ENCODE measurements at regions not wholly inside any gene's neighbourhood (a gene's known extent, or its start where the extent isn't known, plus 50 kb on each side); places are given as distances from the start of the nearest gene placed in this dataset.

- ATAC-seq, result peak in 1 of 2 donors; percentile 25
- intact Hi-C loops (cut with DNase I), result loop anchor here in 1 of 2 donors (10.0 kb wide), 1 partner anchor 364 kb away; the partner anchor contains the start of gene TLE3
Measured at GRCh38 chr15:69730281-69731080, 277.9 kb downstream of the RPLP1 start.

GRCh38 chr15:69731081-69731330 lies 278.4 kb downstream of the RPLP1 start:
- no peak for DNase-seq
- intact Hi-C loops (cut with DNase I), result loop anchor here in 1 of 2 donors (10.0 kb wide), 1 partner anchor 364 kb away; the partner anchor contains the start of gene TLE3

More at GRCh38 chr15:69730281-69731080, 277.9 kb downstream of the RPLP1 start:
- DNase-seq, result no peak

DNA sequence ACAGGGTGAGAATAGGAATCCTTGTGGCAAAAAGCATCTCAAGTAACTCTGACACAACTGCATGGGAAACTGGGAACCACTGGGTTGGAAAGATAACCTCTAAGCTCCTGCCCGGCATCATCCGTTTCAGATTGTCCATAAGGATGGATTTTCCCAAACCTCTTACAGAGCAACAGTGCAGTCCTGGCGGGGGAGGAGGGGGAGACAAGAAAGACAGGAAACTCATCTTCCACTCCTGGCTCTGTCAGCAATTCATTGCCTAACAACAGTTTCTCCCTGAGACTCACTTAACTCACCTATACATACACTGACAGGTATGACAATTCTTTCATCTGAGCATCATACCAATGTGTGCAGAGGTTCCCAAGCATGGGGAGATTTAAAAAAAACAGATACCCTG lies 279.0 kb downstream of the RPLP1 start:
- DNase-seq, result no peak
- intact Hi-C loops (cut with DNase I), result loop anchor here in 1 of 2 donors (10.0 kb wide), 1 partner anchor 363 kb away; the partner anchor contains the start of gene TLE3
- no peak for ATAC-seq

More at GRCh38 chr15:69731081-69731330, 278.4 kb downstream of the RPLP1 start:
- no peak for ATAC-seq

- intact Hi-C loops (cut with DNase I), result loop anchor here in 1 of 2 donors (10.0 kb wide), 1 partner anchor 363 kb away; the partner anchor contains the start of gene TLE3
- ATAC-seq (peak in 1 of 2 donors; percentile 54), DNase-seq (no peak)
Measured at GRCh38 chr15:69732133-69732532, 279.5 kb downstream of the RPLP1 start.

GRCh38 chr15:69734699-69735098 lies 282.1 kb downstream of the RPLP1 start:
- ATAC-seq, result no peak
- intact Hi-C loops (cut with DNase I), result loop anchor here in 1 of 2 donors (10.0 kb wide), 1 partner anchor 360 kb away; the partner anchor contains the start of gene TLE3
- no peak for DNase-seq

DNA sequence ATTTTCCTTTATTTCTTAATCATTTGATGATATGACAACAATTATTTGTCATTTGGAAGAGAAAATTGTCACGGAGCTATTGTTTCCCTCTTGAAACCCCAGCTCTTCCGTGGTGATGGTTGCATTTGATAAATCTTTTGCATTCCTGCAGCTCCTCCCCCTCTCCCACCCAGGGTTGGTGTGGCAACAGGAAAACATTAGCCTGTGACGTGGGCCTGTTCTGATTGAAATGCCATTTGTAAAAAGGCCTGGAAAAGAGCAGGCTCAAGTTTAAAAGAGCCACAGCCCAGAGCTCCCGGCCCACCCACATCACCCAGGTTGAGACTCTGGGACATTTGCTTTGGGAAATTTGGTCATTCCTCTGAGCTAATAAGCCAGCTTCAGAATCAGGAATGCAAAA lies 282.5 kb downstream of the RPLP1 start:
- DNase-seq, result no peak
- ATAC-seq, result peak; percentile 26 to 40
- intact Hi-C loops (cut with DNase I), result loop anchor here in 1 of 2 donors (10.0 kb wide), 1 partner anchor 360 kb away; the partner anchor contains the start of gene TLE3

GRCh38 chr15:69736161-69736560 lies 283.5 kb downstream of the RPLP1 start:
- intact Hi-C loops (cut with DNase I), result loop anchor here in 1 of 2 donors (10.0 kb wide), 1 partner anchor 359 kb away; the partner anchor contains the start of gene TLE3
- DNase-seq (no peak), ATAC-seq (no peak)

DNA sequence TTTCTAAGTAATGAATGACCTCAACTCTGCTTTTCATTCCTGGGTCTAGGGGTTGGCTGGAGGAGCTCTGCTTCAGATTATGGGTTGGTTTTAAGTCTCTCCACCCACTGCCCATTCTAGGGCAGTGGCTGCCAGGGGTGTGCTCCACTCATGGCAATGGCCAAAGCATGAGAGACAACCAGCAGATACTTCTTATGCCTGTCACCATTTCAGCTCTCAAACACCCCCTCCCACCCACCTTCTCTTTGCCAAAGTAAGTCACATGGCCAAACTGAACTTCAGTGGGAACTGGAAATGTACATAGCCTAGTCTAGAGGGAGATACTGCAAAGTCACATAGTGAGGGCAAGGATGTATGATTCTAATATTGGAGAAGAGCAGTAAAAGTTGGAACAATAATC lies 285.3 kb downstream of the RPLP1 start:
- ATAC-seq, result no peak
- no peak for DNase-seq
- intact Hi-C loops (cut with DNase I), result loop anchor here in 1 of 2 donors (10.0 kb wide), 1 partner anchor 357 kb away; the partner anchor contains the start of gene TLE3

- no peak for ATAC-seq
- intact Hi-C loops (cut with DNase I), result no loop called here
- DNase-seq, result no peak
Measured at GRCh38 chr15:69740684-69741083, 288.1 kb downstream of the RPLP1 start.

DNA sequence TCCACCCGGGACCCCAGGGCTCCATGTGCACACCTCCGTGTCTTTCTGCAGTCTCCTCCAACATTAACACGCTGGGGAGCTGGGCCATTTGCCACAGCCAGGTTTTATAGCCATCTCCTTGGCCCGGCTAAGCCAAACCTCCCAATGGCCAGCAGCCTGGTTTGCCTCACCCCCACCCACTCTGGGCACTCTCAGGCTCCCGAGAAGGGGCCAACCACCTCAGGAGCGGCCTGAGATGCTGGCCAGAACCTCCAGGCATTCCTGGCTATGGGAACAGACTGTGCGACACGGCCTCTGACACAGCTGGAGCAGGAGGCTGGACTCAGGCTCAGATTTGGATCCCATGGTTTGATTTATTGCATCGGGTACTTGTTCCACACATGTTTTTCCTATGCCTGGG lies 289.7 kb downstream of the RPLP1 start:
- ATAC-seq (peak in 1 of 2 donors; percentile 70), DNase-seq (no peak)
- intact Hi-C loops (cut with DNase I), result no loop called here

DNA sequence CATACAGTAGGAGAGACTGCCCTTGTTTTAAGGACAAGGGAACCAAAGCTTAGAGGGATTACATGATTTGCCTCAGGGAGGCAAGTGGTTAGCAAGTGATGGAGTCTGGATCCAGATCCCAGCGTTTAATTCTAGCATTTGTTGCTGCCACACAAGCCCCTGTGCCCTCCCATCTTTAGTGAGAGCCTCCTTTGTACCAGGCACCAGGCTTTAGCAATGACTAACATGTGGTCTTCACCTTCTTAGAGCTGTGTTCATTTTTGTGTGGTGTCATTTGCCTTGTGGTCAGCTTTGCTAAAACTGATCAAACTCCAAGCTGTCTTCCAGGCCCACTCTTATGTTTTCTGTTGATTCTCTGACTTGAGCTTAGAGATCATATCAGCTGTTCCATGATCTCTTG lies 290.5 kb downstream of the RPLP1 start:
- ATAC-seq, result no peak
- no peak for DNase-seq
- intact Hi-C loops (cut with DNase I), result no loop called here

DNA sequence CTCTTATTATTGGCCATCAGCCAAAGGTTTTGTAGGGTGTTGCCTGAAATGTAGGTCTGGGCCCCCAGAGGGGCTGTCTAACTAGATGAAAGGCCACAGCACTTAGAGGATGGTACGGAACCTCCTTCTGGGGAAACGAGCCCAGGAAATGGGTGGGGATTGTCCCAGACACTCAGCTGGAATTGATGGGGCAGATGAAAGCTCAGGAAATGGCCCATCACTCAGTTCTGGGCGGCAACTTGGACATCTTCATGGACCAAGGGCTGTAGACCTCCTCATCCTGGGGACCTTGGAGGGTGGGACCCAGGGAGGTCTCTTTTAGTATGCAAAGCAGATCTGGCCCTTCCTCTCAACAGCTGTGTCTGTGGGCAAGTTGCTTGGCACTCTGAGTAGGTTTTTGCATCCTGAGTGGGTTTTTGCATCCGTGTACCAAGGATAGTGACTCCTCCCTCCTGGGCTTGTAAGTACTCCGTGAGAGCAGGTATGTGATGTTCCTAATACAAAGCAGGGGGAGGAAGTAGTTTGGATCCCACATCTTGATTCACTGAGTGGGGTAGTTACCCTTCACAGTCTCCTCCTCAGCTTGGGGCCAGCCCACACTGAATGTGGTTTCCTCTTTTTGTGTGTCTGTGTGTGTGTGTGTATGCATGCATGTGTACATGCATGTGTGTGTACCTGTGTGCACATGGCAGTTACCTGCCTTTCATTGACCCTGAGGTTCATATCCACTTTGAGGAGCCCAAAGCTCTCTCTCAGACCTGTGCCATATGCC lies 292.0 kb downstream of the RPLP1 start:
- DNase-seq (no peak), ATAC-seq (no peak)
- intact Hi-C loops (cut with DNase I), result no loop called here

- intact Hi-C loops (cut with DNase I), result no loop called here
- ATAC-seq, result no peak
Measured at GRCh38 chr15:69747193-69747592, 294.6 kb downstream of the RPLP1 start.

DNA sequence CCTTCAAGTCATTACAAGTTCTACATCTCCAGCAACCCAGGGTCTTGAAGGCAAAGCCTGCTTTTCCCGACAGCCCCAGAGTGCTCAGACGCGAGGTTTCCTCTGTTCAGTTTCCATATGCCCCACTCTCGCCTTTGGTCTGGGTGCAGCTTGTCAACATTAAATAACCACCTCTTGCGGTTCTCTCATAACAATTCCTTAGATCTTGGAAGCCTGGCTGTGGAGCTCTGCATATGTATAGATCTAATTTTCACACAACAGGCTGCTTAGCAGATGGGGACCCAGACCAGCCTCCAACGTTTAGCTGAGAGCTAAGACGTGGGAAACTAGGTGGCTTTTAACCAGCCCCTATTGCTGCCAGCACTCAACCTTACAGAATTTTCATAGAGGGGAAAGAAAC lies 295.5 kb downstream of the RPLP1 start:
- DNase-seq, result no peak
- ATAC-seq, result no peak
- intact Hi-C loops (cut with DNase I), result no loop called here

More at GRCh38 chr15:69747193-69747592, 294.6 kb downstream of the RPLP1 start:
- no peak for DNase-seq

- intact Hi-C loops (cut with DNase I), result no loop called here
- no peak for ATAC-seq
- no peak for DNase-seq
Measured at GRCh38 chr15:69748576-69749185, 296.1 kb downstream of the RPLP1 start.

DNA sequence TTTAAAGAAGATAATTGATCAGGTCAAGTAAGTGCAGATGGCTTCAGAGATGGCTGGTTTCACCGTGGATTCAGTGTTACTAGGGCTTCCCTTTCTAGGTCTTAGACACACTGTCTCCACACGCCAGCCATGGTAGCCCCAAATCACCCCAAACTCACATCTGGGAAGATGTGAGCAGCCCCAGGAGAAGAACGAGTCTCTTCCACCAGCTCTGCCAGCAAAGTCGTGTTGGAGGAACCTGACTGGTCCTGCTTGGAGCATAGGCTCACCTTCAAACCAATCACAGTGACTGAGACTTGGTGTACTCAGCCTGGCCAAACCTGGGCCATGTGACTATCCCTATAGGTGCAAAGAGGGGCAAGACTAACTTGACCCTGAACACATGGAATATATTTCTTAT lies 296.7 kb downstream of the RPLP1 start:
- intact Hi-C loops (cut with DNase I), result no loop called here
- DNase-seq, result no peak
- ATAC-seq, result no peak

DNA sequence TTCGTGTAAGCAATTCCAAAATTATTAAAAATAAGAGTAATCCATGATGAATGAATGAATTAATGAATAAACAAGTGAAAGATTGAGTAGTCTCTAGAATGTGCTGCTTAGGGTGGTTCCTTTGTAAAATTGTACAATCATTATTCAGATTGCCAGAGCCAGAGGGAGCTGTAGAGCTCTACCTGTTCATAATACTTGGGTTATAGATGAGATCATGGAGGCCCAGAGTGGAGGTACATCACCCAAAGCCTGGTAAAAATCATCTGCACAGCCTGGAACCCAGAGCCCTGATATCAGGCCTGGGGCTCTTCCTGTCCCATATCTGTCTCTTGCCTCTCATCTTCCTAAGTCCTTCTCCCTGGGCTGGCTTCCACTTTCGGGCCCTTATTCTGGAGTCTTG lies 297.2 kb downstream of the RPLP1 start:
- ATAC-seq (no peak), DNase-seq (no peak)
- intact Hi-C loops (cut with DNase I), result no loop called here

DNA sequence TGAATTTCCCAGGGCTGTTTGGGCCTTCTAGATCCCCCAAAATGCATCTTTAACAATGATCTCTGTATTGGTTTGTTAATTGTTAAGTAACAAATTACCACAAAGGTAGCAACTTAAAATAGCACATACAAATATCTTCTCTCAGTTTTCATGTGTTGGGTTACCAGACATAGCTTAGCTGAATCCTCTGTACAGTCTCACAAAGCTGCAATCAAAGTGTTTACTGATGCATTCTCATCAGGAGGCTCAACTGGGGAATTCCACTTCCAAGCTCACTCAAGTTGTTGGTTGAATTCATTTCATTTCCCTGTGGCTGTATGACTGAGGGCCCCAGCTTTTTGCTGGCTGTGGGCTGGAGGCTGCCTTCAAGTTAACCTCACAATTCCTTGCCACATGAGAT lies 297.6 kb downstream of the RPLP1 start:
- intact Hi-C loops (cut with DNase I), result no loop called here

GRCh38 chr15:69751147-69751546 lies 298.5 kb downstream of the RPLP1 start:
- DNase-seq (no peak), ATAC-seq (no peak)
- intact Hi-C loops (cut with DNase I), result no loop called here

More for the DNA sequence above, 297.6 kb downstream of the RPLP1 start:
- ATAC-seq (no peak), DNase-seq (no peak)

GRCh38 chr15:69751566-69751965 lies 298.9 kb downstream of the RPLP1 start:
- intact Hi-C loops (cut with DNase I), result no loop called here
- DNase-seq (no peak), ATAC-seq (no peak)
